GM21526 (cell line): ENCODE measurements at regions not wholly inside any gene's neighbourhood (a gene's known extent, or its start where the extent isn't known, plus 50 kb on each side); places are given as distances from the start of the nearest gene placed in this dataset.

Source experiments
- ATAC-seq: cut with Tn5 transposase; IDR thresholded peaks from one replicate; pipeline ENCODE4 v1.9.1; 2021; ENCODE audit warnings: moderate library complexity; ENCODE audit not compliant: unreplicated experiment, low FRiP score

DNA sequence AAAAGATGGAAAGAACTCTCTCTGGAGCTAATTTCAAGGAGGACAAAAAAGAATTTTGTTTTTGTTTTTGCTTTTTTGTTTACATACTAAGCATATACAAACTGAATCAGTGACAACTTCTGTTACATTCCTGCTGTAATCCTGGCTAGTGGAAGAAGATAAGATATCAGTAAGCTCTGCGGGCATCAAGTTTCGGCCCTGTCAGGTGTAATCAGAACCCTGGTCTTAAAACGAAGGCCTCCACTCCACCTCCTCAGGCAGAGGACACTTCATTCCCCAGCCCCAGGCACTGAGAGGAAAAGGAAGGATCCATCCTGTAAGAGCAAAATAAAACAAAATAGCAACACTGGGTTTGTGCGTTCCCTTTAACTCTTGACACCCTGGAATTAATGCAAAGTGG, 88.9 kb upstream of the ARHGAP29 start:
- no peak for ATAC-seq

DNA sequence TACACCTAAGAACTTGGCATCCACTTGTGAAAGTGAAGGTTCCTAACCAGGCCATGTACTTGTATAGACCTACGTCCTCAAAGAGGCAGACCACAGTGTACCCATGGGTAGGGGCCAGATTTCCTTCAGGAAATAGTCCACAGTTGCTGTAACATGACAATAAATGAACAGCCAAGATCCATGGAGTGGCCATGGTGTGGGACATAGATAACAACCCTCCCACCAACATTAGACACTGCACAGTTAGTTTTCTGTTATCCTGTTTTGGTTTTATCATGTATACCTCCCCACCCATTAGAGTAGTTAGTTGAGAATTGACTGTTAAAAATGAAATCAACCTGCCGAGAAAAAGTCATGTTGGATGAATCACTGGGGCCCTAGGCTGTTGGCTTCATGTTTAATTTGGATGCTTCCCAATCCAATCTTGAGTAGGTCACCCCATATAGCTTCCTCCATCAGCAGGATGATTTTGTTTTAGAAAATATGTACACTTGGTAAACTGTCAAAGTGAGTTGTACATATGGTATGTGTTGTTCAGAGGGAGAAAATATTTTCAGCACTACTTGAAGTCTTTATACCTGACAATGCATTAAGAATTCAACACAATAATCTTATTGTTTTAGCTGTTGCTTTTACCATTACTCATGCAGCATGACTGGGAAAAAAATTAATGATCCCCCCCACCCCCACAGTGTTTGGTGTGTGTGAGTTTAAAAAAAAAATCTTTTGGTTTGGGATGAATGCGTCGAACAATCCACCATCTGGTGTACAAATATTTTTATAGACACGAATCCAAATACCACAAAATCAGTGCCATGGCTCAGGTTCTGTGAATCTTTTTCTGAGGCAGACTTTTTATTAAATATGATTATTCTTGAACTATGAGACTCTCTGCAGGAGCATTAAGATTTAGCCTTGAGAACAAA, 88.3 kb upstream of the ARHGAP29 start:
- ATAC-seq = no peak

DNA sequence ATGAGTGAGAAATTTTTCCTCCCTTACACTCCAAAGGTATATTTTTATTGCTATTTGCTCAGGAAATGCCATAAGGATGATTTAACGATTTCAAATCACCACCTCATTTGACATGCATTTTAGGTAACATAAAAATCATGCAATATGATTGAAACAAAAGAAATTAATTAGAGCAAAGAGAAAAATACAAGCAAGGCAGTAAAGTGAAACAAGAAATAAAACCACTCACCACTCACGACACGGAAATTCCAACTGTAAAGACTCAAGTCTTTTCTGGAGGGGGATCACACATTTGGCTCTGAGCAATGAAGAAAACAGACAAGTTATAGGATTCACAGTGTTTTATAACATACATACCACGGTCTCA, 86.8 kb upstream of the ARHGAP29 start:
- no peak for ATAC-seq

- ATAC-seq = no peak
Observed at GRCh38 chr1:94323311-94324177, 86.2 kb upstream of the ARHGAP29 start.

DNA sequence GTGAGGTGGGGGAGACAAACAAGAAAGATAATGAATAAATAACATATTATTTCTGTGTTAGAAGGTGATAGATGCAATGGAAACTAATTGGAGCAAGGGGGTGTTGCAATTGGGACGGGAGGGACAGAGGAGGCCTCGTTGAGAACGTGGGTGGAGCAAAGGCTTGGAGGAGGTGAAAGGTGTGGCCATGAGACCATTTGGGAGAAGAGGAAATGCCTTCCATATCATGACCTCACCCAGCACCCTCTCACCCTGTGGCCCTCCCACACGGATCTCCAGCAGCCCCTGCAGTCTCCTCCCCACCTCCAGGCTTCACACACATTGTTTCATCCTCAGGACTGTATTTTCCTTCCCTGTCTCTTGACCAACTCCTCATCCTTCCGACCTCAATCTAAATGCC, 85.3 kb upstream of the ARHGAP29 start:
- no peak for ATAC-seq

GRCh38 chr1:94321662-94322061, 84.3 kb upstream of the ARHGAP29 start:
- no peak for ATAC-seq

DNA sequence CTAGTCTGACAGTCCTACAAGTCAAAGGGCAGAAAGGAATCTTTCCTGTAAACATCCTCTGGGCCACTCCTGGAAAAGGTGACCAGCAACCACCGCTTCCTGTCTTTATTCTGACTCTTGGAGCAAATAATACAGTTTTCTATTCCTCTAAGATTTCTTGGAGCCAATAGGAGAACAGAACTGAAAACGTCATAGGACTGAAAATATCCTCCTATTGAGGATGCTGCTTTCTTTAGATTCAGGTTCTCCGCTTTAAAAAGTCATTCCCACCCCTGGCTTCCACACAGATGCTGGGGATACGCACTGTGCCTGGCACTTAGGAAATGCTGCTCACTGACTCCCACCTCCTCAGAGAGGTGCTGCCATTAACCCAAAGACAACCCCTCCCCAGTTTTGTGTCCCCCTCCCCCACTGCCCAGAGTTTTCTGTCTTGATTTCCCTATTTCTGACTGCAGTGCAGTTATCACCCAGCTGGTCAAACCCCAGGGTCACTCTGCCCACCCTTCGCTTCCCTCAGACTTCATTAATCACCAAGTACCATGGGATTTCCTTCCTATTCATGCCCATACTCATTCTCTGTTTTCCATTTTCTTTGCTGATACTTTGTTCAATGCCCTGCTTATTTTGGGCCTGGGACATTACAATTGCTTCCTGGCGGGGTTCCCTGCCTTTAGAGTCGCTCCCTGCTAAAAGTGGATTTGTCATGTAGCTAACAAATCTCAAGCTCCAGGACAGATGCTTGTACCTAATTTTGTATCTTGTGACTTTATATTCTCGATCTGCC, 82.1 kb upstream of the ARHGAP29 start:
- no peak for ATAC-seq

DNA sequence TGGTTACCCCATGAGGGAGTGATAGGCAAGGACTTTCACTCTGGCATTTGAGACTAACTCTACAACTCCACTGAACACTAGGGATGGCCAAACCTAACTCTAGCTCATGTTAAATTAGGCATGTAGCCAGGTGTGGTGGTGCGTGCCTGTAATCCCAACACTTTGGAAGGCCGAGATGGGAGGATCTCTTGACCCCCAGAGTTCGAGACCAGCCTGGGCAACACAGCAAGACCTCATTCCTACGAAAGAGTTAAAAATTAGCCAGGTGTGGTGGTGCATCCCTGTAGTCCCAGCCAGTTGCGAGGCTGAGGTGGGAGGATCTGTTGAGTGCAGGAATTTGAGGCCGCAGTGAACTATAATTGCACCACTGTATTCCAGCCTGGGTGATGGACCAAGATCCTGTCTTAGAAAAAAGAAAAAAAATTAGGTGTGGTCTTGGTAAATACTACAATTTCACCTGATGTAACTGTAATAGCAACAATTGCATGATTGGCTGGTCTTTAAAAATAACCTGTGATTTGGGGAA, 81.2 kb upstream of the ARHGAP29 start:
- no peak for ATAC-seq

GRCh38 chr1:94317790-94318188, 80.4 kb upstream of the ARHGAP29 start:
- ATAC-seq = no peak

- no peak for ATAC-seq
Observed at GRCh38 chr1:94316836-94317789, 79.7 kb upstream of the ARHGAP29 start.

GRCh38 chr1:94316183-94316582, 78.8 kb upstream of the ARHGAP29 start:
- ATAC-seq = no peak

GRCh38 chr1:94315552-94316116, 78.2 kb upstream of the ARHGAP29 start:
- no peak for ATAC-seq

GRCh38 chr1:94314222-94314858, 77.0 kb upstream of the ARHGAP29 start:
- ATAC-seq = no peak

DNA sequence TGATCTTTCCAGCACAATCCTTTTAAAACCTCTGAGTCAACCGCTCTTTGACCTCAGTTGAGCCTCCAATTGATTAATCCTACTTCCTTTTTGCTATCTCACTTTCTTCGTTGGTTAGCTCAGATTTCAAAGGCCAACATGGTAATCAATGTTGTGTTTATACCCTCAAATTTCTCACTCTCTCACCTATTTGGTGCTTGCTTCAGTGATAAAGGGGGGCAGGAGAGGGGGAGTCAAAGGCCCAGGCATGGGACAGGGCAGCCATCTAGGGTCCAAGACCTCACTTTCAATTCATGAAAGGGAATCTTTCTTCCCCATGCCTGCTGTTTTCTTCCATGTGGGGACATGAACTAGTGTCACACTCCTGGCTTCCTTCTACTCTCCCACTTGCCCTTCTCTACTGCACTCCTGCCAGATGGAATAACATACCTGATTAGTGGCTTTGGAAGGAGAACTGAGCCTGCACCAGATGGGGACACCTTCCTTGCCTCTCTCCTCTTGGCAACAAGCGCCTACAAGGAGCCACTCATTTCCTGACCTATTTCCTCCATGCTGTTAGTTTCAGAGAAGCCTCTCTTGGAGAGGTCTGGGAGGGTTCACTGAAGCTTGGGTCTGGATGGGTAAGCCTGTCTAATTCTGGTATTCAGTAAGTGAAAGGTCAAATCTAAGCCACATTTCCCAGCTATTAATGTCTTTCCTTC, 73.3 kb upstream of the ARHGAP29 start:
- ATAC-seq = no peak

- no peak for ATAC-seq
Observed at GRCh38 chr1:94309829-94310569, 72.6 kb upstream of the ARHGAP29 start.

DNA sequence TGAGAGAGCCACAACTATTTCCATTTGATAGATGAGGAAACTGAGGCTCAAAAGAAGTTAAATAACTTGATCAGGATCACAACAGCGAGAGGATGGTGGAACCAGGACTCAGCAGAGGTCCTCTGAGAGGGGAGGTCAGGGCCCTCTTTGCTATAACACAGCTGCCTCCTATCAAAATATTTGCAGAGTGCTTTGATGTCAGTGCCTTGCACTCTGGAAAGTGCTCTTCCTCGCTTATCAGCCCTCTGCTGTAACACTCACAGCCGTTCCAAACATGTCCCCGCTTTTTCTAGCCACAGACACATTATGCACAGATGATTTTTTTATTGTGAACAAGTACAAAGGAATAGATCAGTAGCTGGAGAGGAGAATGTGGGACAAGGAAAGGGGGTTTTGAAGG, 71.8 kb upstream of the ARHGAP29 start:
- ATAC-seq = no peak

DNA sequence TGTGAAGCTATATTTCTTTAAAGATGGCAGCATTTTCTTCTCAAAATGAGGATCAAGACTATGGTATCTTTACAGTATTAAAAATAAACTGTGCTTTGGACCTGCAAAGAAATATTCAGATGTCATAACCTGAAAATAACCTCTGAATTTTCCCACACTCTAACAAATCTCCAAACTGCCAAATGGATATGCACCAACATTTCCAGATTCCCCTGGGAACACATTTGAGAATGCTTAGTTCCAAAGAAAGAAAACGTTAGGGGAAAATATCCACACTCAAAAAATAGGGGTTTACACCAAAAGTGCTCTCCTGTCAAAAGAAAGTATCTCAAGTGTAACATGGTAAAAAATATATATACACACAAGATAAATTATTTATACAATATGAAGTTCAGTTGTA, 69.1 kb upstream of the ARHGAP29 start:
- ATAC-seq = no peak
